Esophagus muscularis mucosa (tissue), 4 donors: ENCODE measurements at regions not wholly inside any gene's neighbourhood (a gene's known extent, or its start where the extent isn't known, plus 50 kb on each side); places are given as distances from the start of the nearest gene placed in this dataset.
"Not testable (repeated sequence)": the region's sequence is repeated elsewhere in the genome, so short reads cannot be mapped to it uniquely, and the experiment has no call there.

Experiments
- DNase-seq: peaks from one replicate; pipeline ENCODE4 v3.0.0-alpha.2; 2017; ENCODE audit errors: extremely low spot score
- H3K27ac ChIP-seq, 4 donors: fragments of 200-600 bp; sonication (generic); replicated peaks in 1 of 4; 1 replicate in 3 of 4; 2 replicates in 1 of 4; pipeline ENCODE4 v1.5.1; 2016 to 2019; ENCODE audit warnings: mild to moderate bottlenecking in 1 of 4
- H3K27me3 ChIP-seq, 4 donors: fragments of 200-600 bp; sonication (generic); one replicate each; pipeline versions ENCODE4 v1.5.1 to v1.6.0; 2016 to 2019
- H3K36me3 ChIP-seq, 4 donors: fragments of 200-600 bp; sonication (generic); one replicate each; pipeline ENCODE4 v1.5.1; 2016 to 2019
- H3K4me1 ChIP-seq, 4 donors: fragments of 200-600 bp; sonication (generic); one replicate each; pipeline ENCODE4 v1.5.1; 2016 to 2019
- H3K4me3 ChIP-seq, 4 donors: fragments of 200-600 bp; sonication (generic); 1 replicate in 2 of 4; 2 replicates in 2 of 4; pipeline ENCODE4 v1.5.1; 2016 to 2019; ENCODE audit warnings: mild to moderate bottlenecking in 4 of 4, moderate library complexity in 1 of 4
- H3K9me3 ChIP-seq, 4 donors: fragments of 200-600 bp; sonication (generic); 1 replicate in 3 of 4; 2 replicates in 1 of 4; pipeline ENCODE4 v1.5.1; 2016 to 2019
- CTCF ChIP-seq, 3 experiments: fragments of 200-600 bp in 2 of 3; fragments of 450-650 bp in 1 of 3; sonication (generic) in 2 of 3; IDR thresholded peaks; one replicate each; pipeline ENCODE4 v1.5.1; 2017 to 2019; ENCODE audit warnings: antibody characterized with exemption in 3 of 3, mild to moderate bottlenecking in 2 of 3, moderate library complexity in 1 of 3
- EP300 ChIP-seq: sonication (generic); formaldehyde crosslinking; IDR thresholded peaks from one replicate; pipeline ENCODE4 v1.6.1; 2017; ENCODE audit warnings: antibody characterized with exemption
- POLR2A ChIP-seq: fragments of 450-650 bp; IDR thresholded peaks from one replicate; pipeline ENCODE4 v1.6.1; 2017; ENCODE audit warnings: antibody characterized with exemption, moderate library complexity, mild to moderate bottlenecking, low read depth
- POLR2AphosphoS5 ChIP-seq, 2 donors: sonication (generic); formaldehyde crosslinking; IDR thresholded peaks; one replicate each; pipeline ENCODE4 v1.6.1; 2017; ENCODE audit warnings: antibody characterized with exemption in 2 of 2
- WGBS: methylation state at CpG from one replicate; pipeline ENCODE4 v1.1.5; 2018; 5-methylcytosine and 5-hydroxymethylcytosine counted together
- intact Hi-C: fragments of 100-400 bp; cut with DNase I; formaldehyde crosslinking; loops from one replicate; pipeline ENCODE4 v1.15.1; 2023

DNA sequence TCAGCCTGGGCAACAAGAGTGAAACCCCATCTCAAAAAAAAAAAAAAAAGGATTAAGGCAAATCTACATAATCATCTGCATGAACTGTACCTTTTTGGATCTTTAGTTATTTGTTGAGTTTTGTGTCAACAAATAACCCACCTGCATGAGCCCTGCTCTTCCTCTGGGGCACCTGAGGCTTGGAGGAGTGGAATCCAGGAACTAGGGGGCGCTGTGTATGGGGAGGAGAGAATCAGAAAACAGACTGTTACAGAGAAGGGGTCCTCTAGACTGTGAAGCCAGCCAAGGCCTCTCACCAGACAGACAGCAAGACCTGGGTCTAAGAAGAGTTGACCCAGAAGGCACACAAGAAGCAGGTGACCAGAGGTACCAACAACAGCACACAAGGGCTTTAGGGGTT is 682.8 kb upstream of the NRP1 start:
- Histone ChIP-seq H3K36me3 (no peaks in the 10 kb centered on the region), H3K27me3 (no peaks in the 10 kb centered on the region), H3K9me3 (no peaks in the 10 kb centered on the region), H3K4me1 (no peaks in the 10 kb centered on the region), H3K27ac (no peak overlapping the region), H3K4me3 (no peak overlapping the region)
- intact Hi-C loops = no loop called here
- TF ChIP-seq POLR2AphosphoS5 (IDR thresholded peaks at IDR 0.05) (no peak), POLR2A (no peak), CTCF (IDR thresholded peaks at IDR 0.05) (no peak), EP300 (no peak)
- DNase-seq = no peak
- 77% methylated on average over 1 of the region's 1 CpG for WGBS

DNA sequence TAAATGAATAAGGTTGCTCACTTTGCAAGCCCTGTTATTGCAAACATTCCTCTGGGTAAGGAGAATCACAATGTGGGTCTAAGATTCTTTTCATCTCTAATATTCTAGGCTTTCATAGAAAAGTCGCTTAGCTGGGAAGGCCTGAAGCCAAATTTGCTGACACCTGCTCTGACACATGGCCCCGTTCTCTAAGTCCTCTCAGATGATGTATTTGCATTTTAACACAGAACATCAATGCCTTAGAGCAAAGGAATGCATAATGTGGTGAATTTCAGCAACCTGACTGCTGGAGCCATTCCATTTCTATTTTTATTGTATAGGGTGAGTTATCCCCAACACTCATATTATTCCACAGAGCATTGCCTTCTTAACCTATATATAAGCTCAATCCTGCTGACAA is 682.1 kb upstream of the NRP1 start:
- TF ChIP-seq POLR2AphosphoS5 (IDR thresholded peaks at IDR 0.05) (no peak), POLR2A (no peak), CTCF (IDR thresholded peaks at IDR 0.05) (no peak)
- no peak for DNase-seq
- Histone ChIP-seq H3K4me1 (no peaks in the 10 kb centered on the region), H3K4me3 (no peak overlapping the region), H3K27ac (no peak overlapping the region), H3K36me3 (no peaks in the 10 kb centered on the region), H3K27me3 (no peaks in the 10 kb centered on the region), H3K9me3 (no peaks in the 10 kb centered on the region)
- intact Hi-C loops = no loop called here
- 61% methylated on average over 2 of the region's 2 CpGs for WGBS

- intact Hi-C loops = no loop called here
- no peak for TF ChIP-seq POLR2AphosphoS5 (IDR thresholded peaks at IDR 0.05)
- TF ChIP-seq EP300 = no peak
- TF ChIP-seq CTCF (IDR thresholded peaks at IDR 0.05) = no peak
- no peak for TF ChIP-seq POLR2A
- 94% methylated on average over 2 of the region's 2 CpGs for WGBS
- Histone ChIP-seq H3K27ac (no peak overlapping the region), H3K27me3 (no peaks in the 10 kb centered on the region), H3K9me3 (no peaks in the 10 kb centered on the region), H3K4me1 (no peaks in the 10 kb centered on the region), H3K4me3 (no peak overlapping the region), H3K36me3 (no peaks in the 10 kb centered on the region)
- no peak for DNase-seq
Observed at GRCh38 chr10:34015700-34016099, 681.2 kb upstream of the NRP1 start.

DNA sequence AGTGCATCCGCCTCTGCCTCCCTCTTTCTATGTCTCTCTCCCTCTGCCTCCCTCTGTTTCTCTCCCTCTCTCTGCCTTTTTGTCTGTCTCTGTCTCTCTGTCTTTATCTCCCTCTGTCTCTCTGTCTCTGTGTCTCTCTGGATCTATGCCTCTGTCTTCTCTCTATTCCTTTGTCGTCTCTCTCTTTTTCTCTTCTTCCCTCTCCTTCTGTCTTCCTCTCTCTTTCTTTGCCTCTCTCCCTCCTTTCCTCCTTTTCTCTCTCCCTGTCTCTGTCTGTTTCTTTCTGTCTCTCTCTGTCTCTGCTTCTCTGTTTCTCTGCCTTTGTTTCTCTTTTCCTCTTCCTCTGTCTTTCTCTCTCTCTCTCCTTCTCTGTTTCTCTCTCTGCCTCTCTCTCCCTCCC is 678.8 kb upstream of the NRP1 start:
- H3K4me3 ChIP-seq = no peak overlapping the region
- 94% methylated on average over 2 of the region's 2 CpGs for WGBS
- H3K9me3 ChIP-seq = no peaks in the 10 kb centered on the region
- no peak for TF ChIP-seq POLR2A
- TF ChIP-seq CTCF (IDR thresholded peaks at IDR 0.05) = no peak
- no peak for TF ChIP-seq EP300
- no peak for TF ChIP-seq POLR2AphosphoS5 (IDR thresholded peaks at IDR 0.05)
- no peaks in the 10 kb centered on the region for H3K4me1 ChIP-seq
- intact Hi-C loops = no loop called here
- no peaks in the 10 kb centered on the region for H3K27me3 ChIP-seq
- H3K36me3 ChIP-seq = no peaks in the 10 kb centered on the region
- H3K27ac ChIP-seq = no peak overlapping the region
- DNase-seq = no peak

DNA sequence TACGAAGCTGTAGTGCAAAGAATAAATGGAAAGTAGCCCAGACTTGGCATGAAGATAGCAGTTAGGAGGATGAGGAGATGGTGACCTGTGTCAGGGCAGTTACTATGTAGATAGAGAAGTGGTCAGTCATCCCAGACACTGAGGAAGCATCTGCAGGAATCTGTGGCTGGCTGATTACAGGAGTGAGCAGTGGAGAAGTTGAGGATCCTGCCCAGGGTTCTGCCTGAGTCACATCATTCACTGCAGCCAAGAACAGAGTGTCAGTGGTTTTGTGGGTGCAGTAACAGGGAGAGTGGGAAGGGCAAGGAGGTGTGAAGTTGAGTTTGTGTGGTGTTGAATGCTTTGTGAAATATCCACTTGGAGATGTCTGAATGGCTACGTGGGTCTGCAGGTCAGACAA is 676.4 kb upstream of the NRP1 start:
- H3K27me3 ChIP-seq = no peaks in the 10 kb centered on the region
- no peaks in the 10 kb centered on the region for H3K36me3 ChIP-seq
- H3K9me3 ChIP-seq = no peaks in the 10 kb centered on the region
- H3K4me1 ChIP-seq = no peaks in the 10 kb centered on the region
- intact Hi-C loops = no loop called here
- 81% methylated on average over 2 of the region's 2 CpGs for WGBS
- H3K27ac ChIP-seq = no peak overlapping the region
- DNase-seq = no peak
- H3K4me3 ChIP-seq = no peak overlapping the region
- TF ChIP-seq POLR2A (no peak), CTCF (IDR thresholded peaks at IDR 0.05) (no peak), EP300 (no peak), POLR2AphosphoS5 (IDR thresholded peaks at IDR 0.05) (no peak)

GRCh38 chr10:34010228-34010627 is 675.8 kb upstream of the NRP1 start:
- intact Hi-C loops, H3K4me3 ChIP-seq, H3K27ac ChIP-seq, H3K27me3 ChIP-seq, H3K9me3 ChIP-seq, DNase-seq, H3K4me1 ChIP-seq, H3K36me3 ChIP-seq: not testable (repeated sequence)
- 87% methylated on average over 1 of the region's 1 CpG for WGBS
